NCI-H226 (cell line): ENCODE measurements at regions not wholly inside any gene's neighbourhood (a gene's known extent, or its start where the extent isn't known, plus 50 kb on each side); places are given as distances from the start of the nearest gene placed in this dataset.

Experiments
- DNase-seq: peaks from one replicate; pipeline ENCODE4 v3.0.0-alpha.2; 2015

- no peak for DNase-seq
Observed at GRCh38 chr9:70478963-70479641, 64.6 kb upstream of the KLF9 start.

- peak; percentile 63 for DNase-seq
Observed at GRCh38 chr9:70477907-70478480, 63.5 kb upstream of the KLF9 start.

DNA sequence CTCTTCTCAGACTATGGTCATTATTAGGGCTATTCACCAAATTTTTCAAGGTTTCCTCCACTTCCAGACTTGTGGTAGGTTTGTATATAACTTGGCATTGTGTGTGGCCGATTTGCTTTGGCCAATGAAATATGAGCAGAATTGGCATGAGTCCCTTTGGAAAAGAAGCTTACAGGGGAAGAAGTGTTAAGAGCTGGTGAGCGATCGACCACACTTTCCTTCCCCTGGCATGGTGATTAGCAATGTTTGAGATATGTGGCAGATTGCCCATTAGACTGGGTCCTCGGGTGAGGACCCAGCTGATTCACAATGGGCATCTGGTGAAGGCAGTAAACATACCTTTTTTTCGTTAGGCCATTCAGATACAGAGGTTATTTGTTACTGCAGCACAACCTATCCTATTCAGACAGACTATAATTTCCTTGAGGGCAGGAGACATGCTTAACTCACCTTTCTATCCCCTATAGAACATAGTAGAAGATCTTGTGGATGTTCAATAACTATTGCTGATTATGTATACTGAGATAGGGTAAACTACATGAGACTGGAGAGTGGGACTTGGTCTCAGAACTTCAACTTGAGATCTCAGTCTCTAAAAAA, 62.8 kb upstream of the KLF9 start:
- peak; percentile 63 for DNase-seq

GRCh38 chr9:70475211-70475610, 60.8 kb upstream of the KLF9 start:
- DNase-seq: no peak

DNA sequence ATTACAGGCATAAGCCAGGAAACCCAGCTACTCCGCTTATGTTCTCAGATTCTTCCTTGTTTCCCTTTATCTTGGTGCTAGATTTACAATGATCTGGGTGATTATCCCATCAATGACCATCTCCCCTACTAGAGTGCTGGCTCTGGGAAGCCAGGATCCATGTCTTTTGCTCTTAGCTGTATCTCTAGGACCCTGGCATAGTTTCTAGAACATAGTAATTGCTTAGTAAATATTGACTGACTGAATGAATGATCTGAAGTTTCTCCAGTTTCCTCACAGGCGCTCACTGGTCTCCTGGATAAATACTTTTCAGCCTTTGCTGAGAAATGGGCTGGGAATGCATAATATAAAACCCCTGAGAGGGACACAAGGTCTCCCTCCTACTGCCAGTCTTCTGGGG, 60.0 kb upstream of the KLF9 start:
- DNase-seq: no peak

GRCh38 chr9:70472268-70473249, 58.1 kb upstream of the KLF9 start:
- no peak for DNase-seq

DNA sequence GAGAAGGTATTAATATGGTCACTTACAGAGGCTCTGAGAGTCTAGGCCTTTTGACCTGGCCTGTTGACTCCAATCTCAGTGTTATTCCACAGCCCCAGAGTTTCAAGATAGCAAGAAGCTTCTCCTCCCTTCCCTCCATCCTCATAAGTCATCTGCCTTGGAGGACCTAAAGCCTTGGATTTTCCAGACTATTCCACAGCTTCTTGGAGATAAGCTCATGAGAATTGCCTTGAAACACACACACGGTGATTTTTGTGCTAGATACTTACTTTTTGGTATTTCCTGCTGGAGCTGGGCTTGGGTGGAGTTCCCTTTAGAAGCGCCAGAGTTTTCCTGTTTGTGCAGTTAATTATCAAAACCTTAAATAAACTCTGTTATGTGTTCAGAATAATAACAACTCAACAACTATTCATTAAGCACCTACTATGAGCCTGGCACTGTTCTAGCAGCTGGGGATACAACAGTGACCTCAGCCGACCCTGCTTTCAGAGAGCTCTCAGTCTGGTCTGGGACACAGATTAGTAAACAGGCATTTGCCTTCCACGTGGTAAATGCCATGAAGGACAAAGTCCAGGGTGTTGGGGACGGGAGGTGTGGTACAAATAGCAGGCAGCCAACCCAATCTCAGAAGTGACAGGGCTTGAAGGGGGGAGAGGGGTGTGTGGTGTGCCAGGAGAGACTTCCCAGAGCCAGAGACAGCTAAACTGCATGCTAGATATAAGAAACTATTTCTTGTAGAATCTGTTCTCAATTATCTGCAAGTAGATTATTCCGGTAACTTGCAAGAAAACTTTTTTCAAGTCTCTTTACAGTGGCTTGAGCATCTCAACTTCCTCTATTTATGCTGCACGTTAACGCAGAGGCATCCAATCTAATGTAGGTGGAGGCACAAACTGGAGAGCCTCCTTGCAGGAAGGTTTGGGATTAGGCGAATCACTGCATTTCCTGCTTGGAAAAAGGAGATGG, 55.9 kb upstream of the KLF9 start:
- no peak for DNase-seq

GRCh38 chr9:70468291-70468690, 53.8 kb upstream of the KLF9 start:
- no peak for DNase-seq

GRCh38 chr9:70466976-70467561, 52.6 kb upstream of the KLF9 start:
- peak; percentile 87 for DNase-seq

DNA sequence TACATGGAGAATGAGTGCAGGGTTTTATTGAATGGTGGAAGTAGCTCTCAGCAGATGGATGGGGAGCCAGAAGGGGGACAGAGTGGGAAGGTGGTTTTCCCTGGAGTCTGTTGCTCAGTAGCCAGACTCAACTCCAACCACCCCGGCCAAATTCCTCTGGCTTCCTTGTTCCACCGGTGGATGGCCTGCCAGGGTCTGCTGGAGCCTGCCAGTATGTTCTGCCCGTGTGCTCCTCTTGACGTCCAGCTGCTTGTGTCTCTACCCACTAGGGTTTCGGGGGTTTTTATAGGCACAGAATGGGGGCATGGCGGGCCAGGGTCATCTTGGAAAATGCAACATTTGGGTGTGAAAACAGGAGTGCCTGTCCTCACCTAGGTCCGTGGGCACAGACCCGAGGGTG, 51.4 kb upstream of the KLF9 start:
- no peak for DNase-seq

- DNase-seq: no peak
Observed at GRCh38 chr9:70465398-70465797, 50.9 kb upstream of the KLF9 start.
